ENCODE measurements at regions not wholly inside any gene's neighbourhood (a gene's known extent, or its start where the extent isn't known, plus 50 kb on each side); places are given as distances from the start of the nearest gene placed in this dataset.
"Not testable (repeated sequence)": the region's sequence is repeated elsewhere in the genome, so short reads cannot be mapped to it uniquely, and the experiment has no call there.

- H2AFZ ChIP-seq (ENCODE audit: low read length) = no peak overlapping the region
- H3K36me3 ChIP-seq (ENCODE audit: insufficient read depth, low read length) = no peaks in the 10 kb centered on the region
- no peaks in the 10 kb centered on the region for H3K4me1 ChIP-seq (ENCODE audit: low read length)
- H3K4me3 ChIP-seq (ENCODE audit: low read length) = no peak overlapping the region
- no peak overlapping the region for H3K4me2 ChIP-seq (ENCODE audit: low read depth, low read length, poor library complexity, severe bottlenecking)
- no peaks in the 10 kb centered on the region for H3K9me3 ChIP-seq (ENCODE audit: low read length)
- no peak for DNase-seq
- no peaks in the 10 kb centered on the region for H3K27me3 ChIP-seq (ENCODE audit: low read length)
- H3K27ac ChIP-seq (ENCODE audit: low read length) = no peak overlapping the region
- H3K79me2 ChIP-seq (ENCODE audit: low read length) = no peaks in the 10 kb centered on the region
- H3K9ac ChIP-seq (ENCODE audit: low read length) = no peak overlapping the region
- no peaks in the 10 kb centered on the region for H4K20me1 ChIP-seq (ENCODE audit: insufficient read depth, low read depth, low read length)
- no peaks in the 10 kb centered on the region for H3K9me2 ChIP-seq (replicated peaks; ENCODE audit: insufficient read depth, low read length)
Observed at GRCh38 chr3:44130249-44130648, 111.4 kb upstream of the TOPAZ1 start.

DNA sequence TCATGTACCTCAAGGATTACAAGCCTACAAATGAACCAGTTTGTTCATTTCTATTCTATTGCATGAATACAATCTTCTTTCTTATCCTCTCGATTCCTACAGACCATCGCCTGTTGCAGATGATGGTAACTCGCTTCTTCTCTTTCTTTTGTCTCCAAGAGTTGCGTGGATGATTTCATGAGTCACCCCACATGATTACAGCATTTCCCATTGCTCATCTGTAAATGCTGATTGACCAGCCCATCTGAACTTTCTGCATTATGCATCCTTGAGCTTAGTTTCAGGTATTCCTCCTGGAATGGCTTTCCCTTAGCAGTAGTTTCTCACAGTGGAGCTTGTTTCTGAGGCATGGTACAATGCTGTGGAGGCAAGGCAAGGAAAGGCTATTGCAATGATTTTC, 109.6 kb upstream of the TOPAZ1 start:
- Histone ChIP-seq H3K9me3 (ENCODE audit: low read length) (no peaks in the 10 kb centered on the region), H3K9ac (ENCODE audit: low read length) (no peak overlapping the region), H3K27ac (ENCODE audit: low read length) (no peak overlapping the region), H3K79me2 (ENCODE audit: low read length) (no peaks in the 10 kb centered on the region), H2AFZ (ENCODE audit: low read length) (no peak overlapping the region), H3K27me3 (ENCODE audit: low read length) (no peaks in the 10 kb centered on the region), H4K20me1 (ENCODE audit: insufficient read depth, low read depth, low read length) (no peaks in the 10 kb centered on the region), H3K9me2 (replicated peaks; ENCODE audit: insufficient read depth, low read length) (no peaks in the 10 kb centered on the region), H3K4me2 (ENCODE audit: low read depth, low read length, poor library complexity, severe bottlenecking) (no peak overlapping the region), H3K36me3 (ENCODE audit: insufficient read depth, low read length) (no peaks in the 10 kb centered on the region), H3K4me3 (ENCODE audit: low read length) (no peak overlapping the region), H3K4me1 (ENCODE audit: low read length) (no peaks in the 10 kb centered on the region)
- no peak for DNase-seq

DNA sequence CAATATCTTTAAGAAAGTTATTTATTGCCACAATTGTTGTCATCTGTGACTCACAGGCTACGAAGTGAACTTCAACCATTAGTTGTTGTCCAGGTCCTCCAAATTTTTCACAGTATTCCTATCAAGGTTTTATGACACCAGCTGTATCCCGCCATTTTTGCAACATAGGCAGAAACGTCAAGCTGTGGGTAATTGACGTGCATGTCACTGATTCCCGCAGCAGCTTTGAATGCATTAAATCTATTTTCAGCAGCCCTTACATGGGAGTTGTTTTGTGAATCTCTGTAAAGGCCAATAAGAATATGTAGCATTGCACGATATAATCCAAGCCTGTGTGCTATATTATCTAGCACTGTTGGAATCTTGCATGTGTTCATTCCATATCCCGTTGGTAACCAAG, 109.1 kb upstream of the TOPAZ1 start:
- no peak overlapping the region for H3K4me2 ChIP-seq (ENCODE audit: low read depth, low read length, poor library complexity, severe bottlenecking)
- no peaks in the 10 kb centered on the region for H4K20me1 ChIP-seq (ENCODE audit: insufficient read depth, low read depth, low read length)
- H3K4me3 ChIP-seq (ENCODE audit: low read length) = no peak overlapping the region
- H3K79me2 ChIP-seq (ENCODE audit: low read length) = no peaks in the 10 kb centered on the region
- H3K9ac ChIP-seq (ENCODE audit: low read length) = no peak overlapping the region
- H3K36me3 ChIP-seq (ENCODE audit: insufficient read depth, low read length) = no peaks in the 10 kb centered on the region
- no peak overlapping the region for H2AFZ ChIP-seq (ENCODE audit: low read length)
- H3K27ac ChIP-seq (ENCODE audit: low read length) = no peak overlapping the region
- no peak for DNase-seq
- no peaks in the 10 kb centered on the region for H3K27me3 ChIP-seq (ENCODE audit: low read length)
- no peaks in the 10 kb centered on the region for H3K9me3 ChIP-seq (ENCODE audit: low read length)
- H3K4me1 ChIP-seq (ENCODE audit: low read length) = no peaks in the 10 kb centered on the region
- H3K9me2 ChIP-seq (replicated peaks; ENCODE audit: insufficient read depth, low read length) = no peaks in the 10 kb centered on the region

- Histone ChIP-seq H3K9me2 (replicated peaks; ENCODE audit: insufficient read depth, low read length) (no peaks in the 10 kb centered on the region), H3K4me2 (ENCODE audit: low read depth, low read length, poor library complexity, severe bottlenecking) (no peak overlapping the region), H3K4me3 (ENCODE audit: low read length) (no peak overlapping the region), H2AFZ (ENCODE audit: low read length) (no peak overlapping the region), H4K20me1 (ENCODE audit: insufficient read depth, low read depth, low read length) (no peaks in the 10 kb centered on the region), H3K9me3 (ENCODE audit: low read length) (no peaks in the 10 kb centered on the region), H3K36me3 (ENCODE audit: insufficient read depth, low read length) (no peaks in the 10 kb centered on the region), H3K27me3 (ENCODE audit: low read length) (no peaks in the 10 kb centered on the region), H3K4me1 (ENCODE audit: low read length) (no peaks in the 10 kb centered on the region), H3K9ac (ENCODE audit: low read length) (no peak overlapping the region), H3K27ac (ENCODE audit: low read length) (no peak overlapping the region), H3K79me2 (ENCODE audit: low read length) (no peaks in the 10 kb centered on the region)
- no peak for DNase-seq
Observed at GRCh38 chr3:44136421-44136820, 105.3 kb upstream of the TOPAZ1 start.

DNA sequence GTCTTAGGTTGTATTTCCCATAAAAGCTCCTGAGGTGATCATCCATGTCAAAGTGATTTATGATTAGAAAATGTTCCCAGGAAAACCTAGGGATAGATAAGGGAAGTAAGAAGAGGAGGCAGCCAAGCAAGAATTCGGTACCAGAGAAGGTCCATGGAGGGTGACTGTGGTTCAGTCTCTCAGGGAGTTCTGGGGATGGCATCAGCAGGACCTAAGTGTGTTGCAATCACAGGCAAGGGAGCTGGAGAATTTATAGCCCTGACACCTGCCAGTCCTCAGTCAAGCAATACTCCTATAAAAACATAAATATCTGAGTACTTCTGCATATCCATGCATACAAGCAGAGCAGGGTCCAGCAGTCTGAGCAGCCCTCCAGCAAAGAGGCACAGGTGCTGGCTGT, 95.6 kb upstream of the TOPAZ1 start:
- no peak overlapping the region for H2AFZ ChIP-seq (ENCODE audit: low read length)

GRCh38 chr3:44159696-44160300, 81.9 kb upstream of the TOPAZ1 start:
- H3K27me3 ChIP-seq (ENCODE audit: low read length) = no peaks in the 10 kb centered on the region; the same call in 1 of the 2 replicates
- no peaks in the 10 kb centered on the region for H3K79me2 ChIP-seq (ENCODE audit: low read length)
- H3K36me3 ChIP-seq (ENCODE audit: insufficient read depth, low read length) = no peaks in the 10 kb centered on the region
- no peak overlapping the region for H3K9ac ChIP-seq (ENCODE audit: low read length)
- H3K4me1 ChIP-seq (ENCODE audit: low read length) = peaks cover 39% of the 10 kb centered on the region
- H2AFZ ChIP-seq (ENCODE audit: low read length) = no peak overlapping the region
- H3K9me2 ChIP-seq (replicated peaks; ENCODE audit: insufficient read depth, low read length) = no peaks in the 10 kb centered on the region
- no peaks in the 10 kb centered on the region for H3K9me3 ChIP-seq (ENCODE audit: low read length)
- H3K4me2 ChIP-seq (ENCODE audit: low read depth, low read length, poor library complexity, severe bottlenecking) = no peak overlapping the region
- no peak overlapping the region for H3K4me3 ChIP-seq (ENCODE audit: low read length)
- no peak overlapping the region for H3K27ac ChIP-seq (ENCODE audit: low read length)
- H4K20me1 ChIP-seq (ENCODE audit: insufficient read depth, low read depth, low read length) = no peaks in the 10 kb centered on the region
- DNase-seq = no peak

More for the DNA sequence above, 95.6 kb upstream of the TOPAZ1 start:
- H3K27ac ChIP-seq (ENCODE audit: low read length) = no peak overlapping the region
- H3K9me2 ChIP-seq (replicated peaks; ENCODE audit: insufficient read depth, low read length) = no peaks in the 10 kb centered on the region
- no peak overlapping the region for H3K9ac ChIP-seq (ENCODE audit: low read length)
- no peaks in the 10 kb centered on the region for H3K79me2 ChIP-seq (ENCODE audit: low read length)
- no peaks in the 10 kb centered on the region for H3K4me1 ChIP-seq (ENCODE audit: low read length)
- H3K36me3 ChIP-seq (ENCODE audit: insufficient read depth, low read length) = no peaks in the 10 kb centered on the region
- H3K4me2 ChIP-seq (ENCODE audit: low read depth, low read length, poor library complexity, severe bottlenecking) = no peak overlapping the region
- no peak overlapping the region for H3K4me3 ChIP-seq (ENCODE audit: low read length)
- H3K27me3 ChIP-seq (ENCODE audit: low read length) = no peaks in the 10 kb centered on the region
- no peak for DNase-seq
- no peaks in the 10 kb centered on the region for H4K20me1 ChIP-seq (ENCODE audit: insufficient read depth, low read depth, low read length)
- H3K9me3 ChIP-seq (ENCODE audit: low read length) = no peaks in the 10 kb centered on the region

DNA sequence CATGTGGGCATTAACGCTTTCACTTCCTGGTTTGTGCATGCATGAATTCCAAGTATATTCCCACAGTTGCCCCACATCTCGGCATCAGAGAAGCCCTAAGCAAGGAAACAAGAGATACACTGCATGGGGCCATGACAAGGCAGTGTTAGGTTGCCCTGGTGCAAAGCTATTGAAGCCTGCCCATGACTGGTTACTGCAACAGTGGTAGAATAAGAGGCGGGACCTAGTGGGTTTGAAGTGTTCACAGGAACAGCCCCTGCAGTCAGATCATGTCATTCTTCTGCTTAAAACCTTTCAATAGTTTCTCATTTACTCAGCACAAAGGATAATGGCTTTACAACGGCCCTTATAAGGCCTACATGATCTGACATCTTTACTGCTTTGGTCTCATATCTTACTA, 80.9 kb upstream of the TOPAZ1 start:
- Histone ChIP-seq H3K79me2 (ENCODE audit: low read length) (no peaks in the 10 kb centered on the region), H3K36me3 (ENCODE audit: insufficient read depth, low read length) (no peaks in the 10 kb centered on the region), H3K27ac (ENCODE audit: low read length) (no peak overlapping the region), H2AFZ (ENCODE audit: low read length) (no peak overlapping the region), H4K20me1 (ENCODE audit: insufficient read depth, low read depth, low read length) (no peaks in the 10 kb centered on the region), H3K9ac (ENCODE audit: low read length) (no peak overlapping the region), H3K27me3 (ENCODE audit: low read length) (no peaks in the 10 kb centered on the region), H3K4me1 (ENCODE audit: low read length) (peaks cover 32% of the 10 kb centered on the region), H3K9me2 (replicated peaks; ENCODE audit: insufficient read depth, low read length) (no peaks in the 10 kb centered on the region), H3K9me3 (ENCODE audit: low read length) (no peaks in the 10 kb centered on the region), H3K4me2 (ENCODE audit: low read depth, low read length, poor library complexity, severe bottlenecking) (no peak overlapping the region), H3K4me3 (ENCODE audit: low read length) (no peak overlapping the region)
- DNase-seq = peak; percentile 42

GRCh38 chr3:44171891-44172290, 69.8 kb upstream of the TOPAZ1 start:
- Histone ChIP-seq H3K27ac (ENCODE audit: low read length) (no peak overlapping the region), H3K4me2 (ENCODE audit: low read depth, low read length, poor library complexity, severe bottlenecking) (no peak overlapping the region), H3K9me2 (replicated peaks; ENCODE audit: insufficient read depth, low read length) (no peaks in the 10 kb centered on the region), H3K79me2 (ENCODE audit: low read length) (no peaks in the 10 kb centered on the region), H4K20me1 (ENCODE audit: insufficient read depth, low read depth, low read length) (no peaks in the 10 kb centered on the region), H2AFZ (ENCODE audit: low read length) (no peak overlapping the region), H3K9me3 (ENCODE audit: low read length) (no peaks in the 10 kb centered on the region), H3K36me3 (ENCODE audit: insufficient read depth, low read length) (no peaks in the 10 kb centered on the region), H3K4me3 (ENCODE audit: low read length) (no peak overlapping the region), H3K4me1 (ENCODE audit: low read length) (peaks cover 8% of the 10 kb centered on the region), H3K27me3 (ENCODE audit: low read length) (no peaks in the 10 kb centered on the region), H3K9ac (ENCODE audit: low read length) (no peak overlapping the region)
- DNase-seq = no peak

DNA sequence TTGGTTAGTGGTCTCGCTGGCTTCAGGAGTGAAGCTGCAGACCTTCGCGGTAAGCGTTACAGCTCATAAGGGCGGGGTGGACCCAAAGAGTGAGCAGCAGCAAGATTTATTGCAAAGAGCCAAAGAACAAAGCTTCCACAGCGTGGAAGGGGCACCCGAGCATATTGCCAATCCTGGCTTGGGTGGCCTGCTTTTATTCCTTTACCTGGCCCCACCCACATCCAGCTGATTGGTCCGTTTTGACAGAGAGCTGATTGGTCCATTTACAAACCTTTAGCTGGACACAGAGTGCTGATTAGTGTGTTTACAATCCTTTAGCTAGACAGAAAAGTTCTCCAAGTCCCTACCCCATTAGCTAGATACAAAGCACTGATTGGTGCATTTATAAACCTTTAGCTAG, 69.0 kb upstream of the TOPAZ1 start:
- H3K9me2 ChIP-seq (replicated peaks; ENCODE audit: insufficient read depth, low read length); H3K4me3 ChIP-seq (ENCODE audit: low read length); H3K9me3 ChIP-seq (ENCODE audit: low read length); H2AFZ ChIP-seq (ENCODE audit: low read length); DNase-seq; H3K27me3 ChIP-seq (ENCODE audit: low read length); H3K79me2 ChIP-seq (ENCODE audit: low read length); H3K9ac ChIP-seq (ENCODE audit: low read length); H3K4me1 ChIP-seq (ENCODE audit: low read length); H3K27ac ChIP-seq (ENCODE audit: low read length); H3K4me2 ChIP-seq (ENCODE audit: low read depth, low read length, poor library complexity, severe bottlenecking); H3K36me3 ChIP-seq (ENCODE audit: insufficient read depth, low read length); H4K20me1 ChIP-seq (ENCODE audit: insufficient read depth, low read depth, low read length): not testable (repeated sequence)

Data from Karpas-422 (cell line).